A549 (cell line): ENCODE measurements at regions not wholly inside any gene's neighbourhood (a gene's known extent, or its start where the extent isn't known, plus 50 kb on each side); places are given as distances from the start of the nearest gene placed in this dataset.

Experiments
- ATAC-seq, 2 experiments: fragments of 200-7000 bp in 1 of 2; fragments of >200 bp in 1 of 2; cut with Nextera tagmentation in 1 of 2; cut with Tn5 transposase in 1 of 2; 3 replicates each; pipeline versions ENCODE4 v1.8.0 to v1.9.1; 2018 to 2020; ENCODE audit warnings: mild to moderate bottlenecking in 1 of 2, moderate library complexity in 1 of 2
- CTCF ChIA-PET: fragments of 300-600 bp; sonication (Branson Sonifier 250); formaldehyde crosslinking; extraction: SDS; loops from one replicate; lab custom pipeline; 2021; ENCODE audit warnings: antibody characterized with exemption, inconsistent platforms; lab: Yijun Ruan, JAX
- POLR2A ChIA-PET: fragments of 350-600 bp; formaldehyde crosslinking; extraction: SDS; loops from one replicate; lab custom pipeline; 2021; ENCODE audit warnings: antibody characterized with exemption, inconsistent platforms; lab: Yijun Ruan, JAX
- DNase-seq, 2 experiments: peaks; one replicate each; pipeline versions ENCODE4 v3.0.0 to v3.0.0-alpha.2; 2011 to 2016; ENCODE audit warnings: low read depth in 1 of 2, low spot score in 1 of 2
- FAIRE-seq: peaks from 2 replicates; lab custom pipeline; 2011; peaks lifted over from hg19 to GRCh38; lab: Jason Lieb, UNC
- H3K27ac ChIP-seq, 2 experiments: fragments of >200 bp; sonication (Bioruptor Twin); formaldehyde crosslinking; 3 replicates each; pipeline ENCODE4 v1.5.1; 2016 to 2017
- H3K4me1 ChIP-seq: fragments of >200 bp; sonication (Bioruptor Twin); formaldehyde crosslinking; 3 replicates; pipeline ENCODE4 v1.6.1; 2016
- H3K4me2 ChIP-seq: fragments of >200 bp; sonication (Bioruptor Twin); formaldehyde crosslinking; 3 replicates; pipeline ENCODE4 v1.6.1; 2016
- H3K4me3 ChIP-seq: fragments of >200 bp; sonication (Bioruptor Twin); formaldehyde crosslinking; 3 replicates; pipeline ENCODE4 v1.5.1; 2016
- H3K9me3 ChIP-seq: fragments of >200 bp; sonication (Bioruptor Twin); formaldehyde crosslinking; 3 replicates; pipeline ENCODE4 v1.6.1; 2016
- ATOH8 ChIP-seq: fragments of 250-450 bp; sonication (Bioruptor Pico); IDR thresholded peaks from 2 replicates; pipeline ENCODE4 v1.5.0; 2020; ENCODE audit warnings: low read depth, mild to moderate bottlenecking, moderate library complexity
- CBX2 ChIP-seq: fragments of 200-600 bp; sonication (generic); IDR thresholded peaks from 2 replicates; pipeline ENCODE4 v1.6.1; 2016; ENCODE audit warnings: low read depth, mild to moderate bottlenecking, borderline replicate concordance
- CBX8 ChIP-seq: fragments of 200-600 bp; sonication (generic); IDR thresholded peaks from 2 replicates; pipeline ENCODE4 v1.6.1; 2016
- CEBPB ChIP-seq, 2 experiments: fragments of >200 bp in 1 of 2; sonication (Bioruptor Twin) in 1 of 2; formaldehyde crosslinking in 1 of 2; IDR thresholded peaks; 2 replicates each; pipeline ENCODE4 v1.6.1; 2012 to 2016
- CTCF ChIP-seq: fragments of >200 bp; sonication (Bioruptor Twin); formaldehyde crosslinking; IDR thresholded peaks from 3 replicates; pipeline ENCODE4 v1.5.1; 2016
- EHMT2 ChIP-seq: fragments of 200-600 bp; sonication (generic); IDR thresholded peaks from 2 replicates; pipeline ENCODE4 v1.6.1; 2016; ENCODE audit warnings: antibody characterized with exemption, low read depth, mild to moderate bottlenecking, moderate library complexity
- ELK1 ChIP-seq: fragments of 150-350 bp; IDR thresholded peaks from 2 replicates; pipeline ENCODE4 v1.6.1; 2014; ENCODE audit warnings: low read depth, mild to moderate bottlenecking, low read length
- ESRRA ChIP-seq: fragments of 150-350 bp; IDR thresholded peaks from 2 replicates; pipeline ENCODE4 v1.6.1; 2014; ENCODE audit warnings: mild to moderate bottlenecking, low read length, borderline replicate concordance
- FOSB ChIP-seq: fragments of 250-450 bp; sonication (Bioruptor Pico); IDR thresholded peaks from 2 replicates; pipeline ENCODE4 v1.5.0; 2020; ENCODE audit warnings: mild to moderate bottlenecking, moderate library complexity
- FOXS1 ChIP-seq: fragments of 250-450 bp; sonication (Bioruptor Pico); IDR thresholded peaks from 2 replicates; pipeline ENCODE4 v1.5.0; 2020; ENCODE audit warnings: mild to moderate bottlenecking, moderate library complexity
- GATA3 ChIP-seq: IDR thresholded peaks from 2 replicates; pipeline ENCODE4 v1.6.1; 2012; ENCODE audit warnings: borderline replicate concordance
- HEYL ChIP-seq: fragments of 250-450 bp; sonication (Bioruptor Pico); IDR thresholded peaks from 2 replicates; pipeline ENCODE4 v1.8.0; 2021; ENCODE audit warnings: mild to moderate bottlenecking, moderate library complexity
- HMGXB4 ChIP-seq: fragments of 250-450 bp; sonication (Bioruptor Pico); IDR thresholded peaks from 2 replicates; pipeline ENCODE4 v1.5.0; 2021; ENCODE audit warnings: mild to moderate bottlenecking, moderate library complexity, borderline replicate concordance
- HOXA7 ChIP-seq: fragments of 250-450 bp; sonication (Bioruptor Pico); IDR thresholded peaks from 2 replicates; pipeline ENCODE4 v1.5.0; 2020; ENCODE audit warnings: mild to moderate bottlenecking, moderate library complexity
- HOXB5 ChIP-seq: fragments of 250-450 bp; sonication (Bioruptor Pico); IDR thresholded peaks from 2 replicates; pipeline ENCODE4 v1.5.0; 2020; ENCODE audit warnings: mild to moderate bottlenecking, moderate library complexity
- KDM5A ChIP-seq: fragments of 200-600 bp; sonication (generic); IDR thresholded peaks from 2 replicates; pipeline ENCODE4 v1.6.1; 2016; ENCODE audit warnings: antibody characterized with exemption, mild to moderate bottlenecking
- MYC ChIP-seq: IDR thresholded peaks from 2 replicates; pipeline ENCODE4 v1.6.1; 2012; ENCODE audit warnings: mild to moderate bottlenecking, inconsistent platforms, low read length, improper control_type of control experiment, borderline replicate concordance
- PHF8 ChIP-seq: fragments of 200-600 bp; sonication (generic); IDR thresholded peaks from 2 replicates; pipeline ENCODE4 v1.6.1; 2016; ENCODE audit warnings: low read depth, mild to moderate bottlenecking, antibody characterized with exemption, moderate library complexity, borderline replicate concordance
- POLR2A ChIP-seq: IDR thresholded peaks from 2 replicates; pipeline ENCODE4 v1.6.1; 2012; ENCODE audit warnings: mild to moderate bottlenecking, low read length
- POLR2AphosphoS2 ChIP-seq: conservative IDR thresholded peaks from 2 replicates; pipeline ENCODE4 v1.6.1; 2012; ENCODE audit warnings: low read length, improper control_type of control experiment, inconsistent platforms
- RNF2 ChIP-seq: fragments of 200-600 bp; sonication (generic); IDR thresholded peaks from 2 replicates; pipeline ENCODE4 v1.6.1; 2016; ENCODE audit warnings: low read depth, mild to moderate bottlenecking, antibody characterized with exemption, moderate library complexity, borderline replicate concordance
- SMC3 ChIP-seq: fragments of >200 bp; sonication (Bioruptor Twin); formaldehyde crosslinking; IDR thresholded peaks from 3 replicates; pipeline ENCODE4 v1.6.1; 2018; ENCODE audit warnings: inconsistent platforms
- SREBF2 ChIP-seq: fragments of 450-650 bp; IDR thresholded peaks from 2 replicates; pipeline ENCODE4 v1.6.1; 2014; ENCODE audit warnings: mild to moderate bottlenecking, moderate library complexity
- TFCP2L1 ChIP-seq: fragments of 250-450 bp; sonication (Bioruptor Pico); IDR thresholded peaks from 2 replicates; pipeline ENCODE4 v1.5.0; 2021; ENCODE audit warnings: mild to moderate bottlenecking
- TP53 ChIP-seq: fragments of 250-450 bp; sonication (Bioruptor Pico); IDR thresholded peaks from 2 replicates; pipeline ENCODE4 v1.5.0; 2021; ENCODE audit warnings: mild to moderate bottlenecking, moderate library complexity
- WGBS: methylation state at CpG from one replicate; pipeline ENCODE4 v1.1.6; 2017; ENCODE audit errors: missing lambda C conversion rate; 5-methylcytosine and 5-hydroxymethylcytosine counted together

- TF ChIP-seq ELK1 (no peak), KDM5A (no peak), POLR2A (no peak), PHF8 (no peak), EHMT2 (no peak), SMC3 (no peak)
Observed at GRCh38 chr2:88924533-88924932, 233.1 kb downstream of the RPIA start (continued).

- H3K4me1 ChIP-seq: no peaks in the 10 kb centered on the region
- H3K4me3 ChIP-seq: no peak overlapping the region
- no peak for ATAC-seq
- H3K4me2 ChIP-seq: no peak overlapping the region
- no peaks in the 10 kb centered on the region for H3K9me3 ChIP-seq
- ChIA-PET CTCF (no interaction called here), POLR2A (no interaction called here)
- no peak for DNase-seq
- TF ChIP-seq HEYL (CRISPR knock-in tag) (no peak), FOXS1 (CRISPR knock-in tag) (no peak), CBX2 (no peak), ATOH8 (CRISPR knock-in tag) (no peak), FOSB (CRISPR knock-in tag) (no peak), ESRRA (no peak), HOXA7 (no peak), CEBPB (IDR thresholded peaks at IDR 0.05) (no peak), CBX8 (no peak), POLR2AphosphoS2 (no peak), CTCF (no peak), HOXB5 (CRISPR knock-in tag) (no peak), SMC3 (no peak), SREBF2 (no peak), TP53 (no peak), MYC (no peak), GATA3 (no peak), RNF2 (no peak), TFCP2L1 (CRISPR knock-in tag) (no peak), HMGXB4 (no peak)
- WGBS: 73% methylated on average over 19 of the region's 19 CpGs
- no peak for FAIRE-seq
- no peak overlapping the region for H3K27ac ChIP-seq
Observed at GRCh38 chr2:88925770-88926462, 234.4 kb downstream of the RPIA start.
